Smooth muscle cell (in vitro differentiated cells): ENCODE measurements at regions not wholly inside any gene's neighbourhood (a gene's known extent, or its start where the extent isn't known, plus 50 kb on each side); places are given as distances from the start of the nearest gene placed in this dataset.

Experiments
- DNase-seq: peaks from one replicate; lab custom pipeline; 2025; ENCODE audit not compliant: unreplicated experiment; lab: John Stamatoyannopoulos, UW
- H2AFZ ChIP-seq: fragments of 200-600 bp; sonication (generic); 2 replicates; pipeline ENCODE4 v1.6.0; 2016; ENCODE audit warnings: antibody characterized with exemption, low read depth, mild to moderate bottlenecking
- H3F3A ChIP-seq: fragments of 200-600 bp; sonication (generic); 2 replicates; pipeline ENCODE4 v1.6.0; 2017; ENCODE audit warnings: antibody characterized with exemption, low read depth
- H3K27ac ChIP-seq: fragments of 200-600 bp; sonication (generic); 2 replicates; pipeline ENCODE4 v1.5.1; 2016; ENCODE audit warnings: low read depth, mild to moderate bottlenecking
- H3K27me3 ChIP-seq: fragments of 200-600 bp; sonication (generic); 2 replicates; pipeline ENCODE4 v1.6.1; 2016; ENCODE audit warnings: low read depth, mild to moderate bottlenecking
- H3K36me3 ChIP-seq: fragments of 200-600 bp; sonication (generic); 2 replicates; pipeline ENCODE4 v1.5.1; 2016; ENCODE audit warnings: low read depth
- H3K4me1 ChIP-seq: fragments of 200-600 bp; sonication (generic); 2 replicates; pipeline ENCODE4 v1.5.1; 2016; ENCODE audit warnings: low read depth
- H3K4me2 ChIP-seq: fragments of 200-600 bp; sonication (generic); 2 replicates; pipeline ENCODE4 v1.6.0; 2016; ENCODE audit warnings: mild to moderate bottlenecking
- H3K4me3 ChIP-seq: fragments of 200-600 bp; sonication (generic); 2 replicates; pipeline ENCODE4 v1.5.1; 2016; ENCODE audit warnings: mild to moderate bottlenecking
- H3K79me2 ChIP-seq: fragments of 200-600 bp; sonication (generic); 2 replicates; pipeline ENCODE4 v1.6.0; 2016; ENCODE audit warnings: low read depth, mild to moderate bottlenecking
- H3K9ac ChIP-seq: fragments of 200-600 bp; sonication (generic); 2 replicates; pipeline ENCODE4 v1.6.0; 2016; ENCODE audit warnings: low read depth
- H3K9me3 ChIP-seq: fragments of 200-600 bp; sonication (generic); replicated peaks from 2 replicates; pipeline ENCODE4 v1.5.1; 2016; ENCODE audit warnings: low read depth
- H4K20me1 ChIP-seq: fragments of 200-600 bp; sonication (generic); 2 replicates; pipeline ENCODE4 v1.6.0; 2016; ENCODE audit warnings: low read depth
- CTCF ChIP-seq: fragments of 200-600 bp; sonication (generic); IDR thresholded peaks from 2 replicates; pipeline ENCODE4 v1.5.1; 2017; ENCODE audit warnings: borderline replicate concordance, mild to moderate bottlenecking, antibody characterized with exemption; ENCODE audit not compliant: insufficient read depth, poor library complexity, severe bottlenecking
- WGBS: methylation state at CpG from one replicate; pipeline ENCODE4 v1.1.7; 2016; ENCODE audit warnings: low lambda C conversion rate; 5-methylcytosine and 5-hydroxymethylcytosine counted together

GRCh38 chr7:54060643-54061042, 481.5 kb upstream of the VSTM2A start:
- Histone ChIP-seq H3K4me1 (no peaks in the 10 kb centered on the region), H3K4me2 (no peak overlapping the region), H3K27ac (no peak overlapping the region), H3K9ac (no peak overlapping the region), H4K20me1 (no peaks in the 10 kb centered on the region), H2AFZ (no peak overlapping the region), H3K27me3 (no peaks in the 10 kb centered on the region), H3K4me3 (no peak overlapping the region), H3K79me2 (no peaks in the 10 kb centered on the region), H3F3A (no peaks in the 10 kb centered on the region), H3K36me3 (no peaks in the 10 kb centered on the region), H3K9me3 (no peaks in the 10 kb centered on the region)
- TF ChIP-seq CTCF = no peak
- WGBS = 66% methylated on average over 4 of the region's 4 CpGs
- DNase-seq = no peak

- Histone ChIP-seq H3F3A (no peaks in the 10 kb centered on the region), H3K4me3 (no peak overlapping the region), H4K20me1 (no peaks in the 10 kb centered on the region), H3K4me1 (no peaks in the 10 kb centered on the region), H2AFZ (no peak overlapping the region), H3K9me3 (no peaks in the 10 kb centered on the region), H3K79me2 (no peaks in the 10 kb centered on the region), H3K27ac (no peak overlapping the region), H3K27me3 (no peaks in the 10 kb centered on the region), H3K4me2 (no peak overlapping the region), H3K9ac (no peak overlapping the region), H3K36me3 (no peaks in the 10 kb centered on the region)
- DNase-seq = no peak
- WGBS = 85% methylated on average over 5 of the region's 5 CpGs
- no peak for TF ChIP-seq CTCF
Measured at GRCh38 chr7:54066643-54067042, 475.5 kb upstream of the VSTM2A start.

GRCh38 chr7:54069843-54070242, 472.3 kb upstream of the VSTM2A start:
- WGBS = 93% methylated on average over 4 of the region's 4 CpGs
- no peak for DNase-seq
- no peaks in the 10 kb centered on the region for H4K20me1 ChIP-seq
- no peaks in the 10 kb centered on the region for H3K79me2 ChIP-seq
- no peak overlapping the region for H3K4me3 ChIP-seq
- no peaks in the 10 kb centered on the region for H3K27me3 ChIP-seq
- no peak overlapping the region for H2AFZ ChIP-seq
- H3F3A ChIP-seq = no peaks in the 10 kb centered on the region
- H3K36me3 ChIP-seq = no peaks in the 10 kb centered on the region
- H3K4me2 ChIP-seq = no peak overlapping the region
- H3K4me1 ChIP-seq = no peaks in the 10 kb centered on the region
- TF ChIP-seq CTCF = no peak
- H3K9ac ChIP-seq = no peak overlapping the region
- no peaks in the 10 kb centered on the region for H3K9me3 ChIP-seq
- no peak overlapping the region for H3K27ac ChIP-seq

GRCh38 chr7:54072710-54073109, 469.5 kb upstream of the VSTM2A start:
- Histone ChIP-seq H3K4me1 (no peaks in the 10 kb centered on the region), H2AFZ (no peak overlapping the region), H4K20me1 (no peaks in the 10 kb centered on the region), H3K4me3 (no peak overlapping the region), H3K9ac (no peak overlapping the region), H3K27me3 (no peaks in the 10 kb centered on the region), H3F3A (no peaks in the 10 kb centered on the region), H3K36me3 (no peaks in the 10 kb centered on the region), H3K27ac (no peak overlapping the region), H3K4me2 (no peak overlapping the region), H3K9me3 (no peaks in the 10 kb centered on the region), H3K79me2 (no peaks in the 10 kb centered on the region)
- WGBS = 51% methylated on average over 4 of the region's 4 CpGs
- no peak for DNase-seq
- no peak for TF ChIP-seq CTCF
